Fibroblast of peridontal ligament (primary cell): ENCODE measurements at regions not wholly inside any gene's neighbourhood (a gene's known extent, or its start where the extent isn't known, plus 50 kb on each side); places are given as distances from the start of the nearest gene placed in this dataset.

ENCODE experiments used
- DNase-seq: peaks from one replicate; pipeline ENCODE4 v3.0.0-alpha.2; 2010; ENCODE audit errors: extremely low read depth

- DNase-seq, result no peak
These were observed 635.0 kb upstream of the TENM3 start for GRCh38 chr4:181608181-181608580.

GRCh38 chr4:181611033-181611711 lies 632.0 kb upstream of the TENM3 start:
- no peak for DNase-seq

- no peak for DNase-seq
These were observed 631.1 kb upstream of the TENM3 start for GRCh38 chr4:181611946-181612600.

GRCh38 chr4:181613200-181613599 lies 630.0 kb upstream of the TENM3 start:
- DNase-seq, result peak; percentile 22

- DNase-seq, result no peak
These were observed 625.1 kb upstream of the TENM3 start for GRCh38 chr4:181618038-181618618.

- no peak for DNase-seq
These were observed 624.3 kb upstream of the TENM3 start for GRCh38 chr4:181618896-181619295.

- DNase-seq, result no peak
These were observed 623.6 kb upstream of the TENM3 start for GRCh38 chr4:181619651-181620050.

- no peak for DNase-seq
These were observed 605.8 kb upstream of the TENM3 start for GRCh38 chr4:181637186-181638105.

GRCh38 chr4:181643466-181643865 lies 599.7 kb upstream of the TENM3 start:
- DNase-seq, result no peak

GRCh38 chr4:181645489-181645888 lies 597.7 kb upstream of the TENM3 start:
- DNase-seq, result no peak

- peak; percentile 12 for DNase-seq
These were observed 596.3 kb upstream of the TENM3 start for GRCh38 chr4:181646864-181647263.

GRCh38 chr4:181647396-181648147 lies 595.6 kb upstream of the TENM3 start:
- peak; percentile 66 for DNase-seq

- DNase-seq, result peak; percentile 33
These were observed 593.0 kb upstream of the TENM3 start for GRCh38 chr4:181650033-181650825.

- no peak for DNase-seq
These were observed 586.5 kb upstream of the TENM3 start for GRCh38 chr4:181656748-181657147.

GRCh38 chr4:181659202-181659601 lies 584.0 kb upstream of the TENM3 start:
- DNase-seq, result peak; percentile 43

GRCh38 chr4:181659876-181660275 lies 583.3 kb upstream of the TENM3 start:
- DNase-seq, result no peak

- peak; percentile 85 for DNase-seq
These were observed 582.1 kb upstream of the TENM3 start for GRCh38 chr4:181661090-181661489.

GRCh38 chr4:181661923-181662322 lies 581.3 kb upstream of the TENM3 start:
- DNase-seq, result peak; percentile 49

GRCh38 chr4:181662383-181662782 lies 580.8 kb upstream of the TENM3 start:
- DNase-seq, result peak; percentile 54

GRCh38 chr4:181670506-181670905 lies 572.7 kb upstream of the TENM3 start:
- no peak for DNase-seq

- no peak for DNase-seq
These were observed 571.5 kb upstream of the TENM3 start for GRCh38 chr4:181671672-181672071.
